Endothelial cell of umbilical vein (primary cell): ENCODE measurements at regions not wholly inside any gene's neighbourhood (a gene's known extent, or its start where the extent isn't known, plus 50 kb on each side); places are given as distances from the start of the nearest gene placed in this dataset.

Experiments used
- MAX ChIP-seq: IDR thresholded peaks from 2 replicates; pipeline ENCODE4 v1.6.1; 2011; ENCODE audit not compliant: insufficient read depth, insufficient read length
- TF ChIP-seq, protein P1 (sequence below), 2 donors: IDR thresholded peaks; 1 replicate in 1 of 2; 2 replicates in 1 of 2; pipeline ENCODE4 v1.5.1; 2011; ENCODE audit warnings: low read length in 2 of 2, mild to moderate bottlenecking in 2 of 2, moderate library complexity in 2 of 2, control low read depth in 1 of 2, inconsistent platforms in 1 of 2, low read depth in 1 of 2; ENCODE audit not compliant: insufficient read depth in 1 of 2; ENCODE audit errors: extremely low read depth in 1 of 2

DNA sequence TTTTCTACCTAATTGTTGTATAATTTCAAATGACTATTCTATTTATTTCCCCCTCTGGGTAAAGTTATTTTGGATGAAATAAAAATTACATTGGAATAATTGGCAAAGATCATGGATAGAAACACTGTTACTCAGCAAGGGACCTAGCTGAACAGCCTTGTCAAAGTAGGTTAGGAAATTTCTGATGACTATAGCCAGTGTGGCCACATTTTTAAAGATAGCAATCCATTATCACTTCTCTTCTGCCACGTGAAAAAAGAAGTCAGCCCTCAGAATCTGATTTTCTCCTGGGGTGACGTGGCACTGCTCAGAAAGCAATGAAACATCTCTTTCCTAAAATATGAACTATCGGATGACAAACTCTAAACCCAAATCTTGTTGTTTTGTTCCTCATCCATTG lies 784.2 kb upstream of the RIOK2 start:
- TF ChIP-seq MAX = no peak
- TF ChIP-seq, protein P1, sequence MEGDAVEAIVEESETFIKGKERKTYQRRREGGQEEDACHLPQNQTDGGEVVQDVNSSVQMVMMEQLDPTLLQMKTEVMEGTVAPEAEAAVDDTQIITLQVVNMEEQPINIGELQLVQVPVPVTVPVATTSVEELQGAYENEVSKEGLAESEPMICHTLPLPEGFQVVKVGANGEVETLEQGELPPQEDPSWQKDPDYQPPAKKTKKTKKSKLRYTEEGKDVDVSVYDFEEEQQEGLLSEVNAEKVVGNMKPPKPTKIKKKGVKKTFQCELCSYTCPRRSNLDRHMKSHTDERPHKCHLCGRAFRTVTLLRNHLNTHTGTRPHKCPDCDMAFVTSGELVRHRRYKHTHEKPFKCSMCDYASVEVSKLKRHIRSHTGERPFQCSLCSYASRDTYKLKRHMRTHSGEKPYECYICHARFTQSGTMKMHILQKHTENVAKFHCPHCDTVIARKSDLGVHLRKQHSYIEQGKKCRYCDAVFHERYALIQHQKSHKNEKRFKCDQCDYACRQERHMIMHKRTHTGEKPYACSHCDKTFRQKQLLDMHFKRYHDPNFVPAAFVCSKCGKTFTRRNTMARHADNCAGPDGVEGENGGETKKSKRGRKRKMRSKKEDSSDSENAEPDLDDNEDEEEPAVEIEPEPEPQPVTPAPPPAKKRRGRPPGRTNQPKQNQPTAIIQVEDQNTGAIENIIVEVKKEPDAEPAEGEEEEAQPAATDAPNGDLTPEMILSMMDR (IDR thresholded peaks at IDR 0.05; ENCODE audit: extremely low read depth in 1 of 2, insufficient read depth in 1 of 2, low read depth in 1 of 2, low read length in 2 of 2) = no peak
